HUES64 (cell line): ENCODE measurements at regions not wholly inside any gene's neighbourhood (a gene's known extent, or its start where the extent isn't known, plus 50 kb on each side); places are given as distances from the start of the nearest gene placed in this dataset.

ENCODE experiments used
- H3K27ac ChIP-seq: 2 replicates; pipeline ENCODE4 v1.7.0; 2013; ENCODE audit warnings: low read depth, low read length, inconsistent platforms
- H3K27me3 ChIP-seq: 2 replicates; pipeline ENCODE4 v1.6.1; 2013; ENCODE audit warnings: mild to moderate bottlenecking, low read length; ENCODE audit not compliant: insufficient read depth
- H3K36me3 ChIP-seq: 2 replicates; pipeline ENCODE4 v1.6.1; 2013; ENCODE audit warnings: mild to moderate bottlenecking, low read length; ENCODE audit not compliant: insufficient read depth
- H3K4me1 ChIP-seq: 2 replicates; pipeline ENCODE4 v1.6.1; 2013; ENCODE audit warnings: mild to moderate bottlenecking, low read length, moderate library complexity; ENCODE audit not compliant: insufficient read depth
- H3K4me3 ChIP-seq: 2 replicates; pipeline ENCODE4 v1.5.1; 2013; ENCODE audit warnings: mild to moderate bottlenecking, low read length, moderate library complexity
- H3K9ac ChIP-seq: 2 replicates; pipeline ENCODE4 v1.6.1; 2013; ENCODE audit warnings: mild to moderate bottlenecking, low read depth, low read length
- H3K9me3 ChIP-seq: 2 replicates; pipeline ENCODE4 v1.6.1; 2013; ENCODE audit warnings: low read depth, low read length; ENCODE audit not compliant: insufficient read depth
- WGBS: fragments of 150-250, 120-280 bp; methylation state at CpG from one replicate; pipeline ENCODE4 v1.1.7; 2013; ENCODE audit warnings: missing lambda C conversion rate; 5-methylcytosine and 5-hydroxymethylcytosine counted together

GRCh38 chr18:22325396-22325795, 92.3 kb downstream of the CTAGE1 start:
- peaks cover 68% of the 10 kb centered on the region for H3K27me3 ChIP-seq

DNA sequence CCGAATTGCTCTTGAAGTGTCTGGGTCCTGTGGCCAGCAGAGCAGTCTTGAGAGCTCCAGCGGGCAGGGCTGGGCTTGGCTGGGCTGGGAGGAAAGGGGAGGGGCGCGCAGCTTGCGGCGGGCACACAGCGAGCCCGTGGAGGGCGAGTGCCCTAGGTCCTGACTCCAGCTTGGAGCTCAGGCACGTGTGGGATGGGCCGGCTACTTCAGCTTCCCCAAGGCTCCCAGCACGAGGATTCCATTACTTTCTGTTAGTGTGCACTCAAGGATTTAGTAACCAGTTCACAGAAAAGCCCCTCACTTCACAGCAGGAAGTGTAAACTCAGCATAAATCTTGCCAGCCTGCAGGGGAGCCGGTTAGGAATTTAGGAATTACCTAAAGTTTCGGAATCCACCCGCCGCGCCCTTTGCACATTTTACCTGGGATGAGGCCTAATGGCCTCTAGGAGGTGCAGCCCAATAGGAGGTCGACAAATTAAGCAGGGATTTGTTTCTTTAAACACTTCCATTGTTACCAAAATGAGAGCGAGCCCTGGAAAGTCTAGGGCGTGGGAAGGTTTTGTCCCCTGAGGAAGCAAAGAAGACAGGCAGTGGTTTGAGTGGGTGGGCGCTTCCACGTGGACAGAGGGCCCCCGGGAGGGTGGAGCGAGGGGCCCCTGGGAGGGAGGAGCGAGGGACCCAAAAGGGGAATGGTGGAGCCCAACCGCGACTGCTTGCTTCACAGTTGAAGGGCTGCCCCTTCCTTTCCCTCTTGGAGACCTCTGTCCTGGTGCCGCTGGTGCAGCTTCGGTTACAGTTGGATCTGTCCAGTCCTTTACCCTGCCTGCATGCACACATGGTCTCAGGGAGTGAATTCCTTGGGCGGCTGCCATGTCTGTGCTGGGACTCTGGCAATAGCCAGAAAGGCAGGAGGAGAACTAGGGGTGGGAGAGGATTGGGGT, 93.3 kb downstream of the CTAGE1 start:
- no peaks in the 10 kb centered on the region for H3K9me3 ChIP-seq
- peak overlapping the region; percentile 27; the same call in 1 of the 2 replicates for H3K9ac ChIP-seq
- H3K4me1 ChIP-seq = peaks cover 12% of the 10 kb centered on the region; the same call in 1 of the 2 replicates
- peak overlapping the region; percentile 52 for H3K4me3 ChIP-seq
- no peak overlapping the region; the same call in 1 of the 2 replicates for H3K27ac ChIP-seq
- H3K36me3 ChIP-seq = no peaks in the 10 kb centered on the region
- H3K27me3 ChIP-seq = peaks cover 58% of the 10 kb centered on the region
- WGBS = 11% methylated on average over 30 of the region's 30 CpGs

More at GRCh38 chr18:22325396-22325795, 92.3 kb downstream of the CTAGE1 start:
- Histone ChIP-seq H3K36me3 (no peaks in the 10 kb centered on the region), H3K4me3 (no peak overlapping the region), H3K9ac (no peak overlapping the region), H3K27ac (no peak overlapping the region), H3K9me3 (no peaks in the 10 kb centered on the region), H3K4me1 (peaks cover 17% of the 10 kb centered on the region)
- 85% methylated on average over 8 of the region's 8 CpGs for WGBS

DNA sequence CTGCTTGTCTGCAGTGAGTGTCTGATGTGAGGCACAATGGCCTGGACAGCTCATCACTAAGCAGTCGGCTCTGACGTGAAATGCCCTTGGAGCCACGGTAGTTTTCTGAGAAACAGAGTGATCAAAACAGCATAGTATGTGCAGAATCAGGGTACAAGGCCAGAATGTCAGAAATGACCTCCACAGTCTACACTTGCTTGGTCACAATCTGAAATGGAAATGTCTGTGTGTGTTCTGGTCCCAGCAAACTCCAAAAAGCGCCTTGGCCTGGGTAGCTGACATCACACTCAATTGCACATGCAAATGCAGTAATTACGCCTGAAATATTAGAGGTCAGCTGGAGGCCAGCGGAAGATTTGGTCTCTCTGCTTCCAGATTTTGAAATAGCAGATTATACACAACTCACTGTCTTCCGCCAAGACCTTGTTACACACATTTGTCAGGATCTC, 95.4 kb downstream of the CTAGE1 start:
- no peaks in the 10 kb centered on the region for H3K36me3 ChIP-seq
- peaks cover 12% of the 10 kb centered on the region; the same call in 1 of the 2 replicates for H3K4me1 ChIP-seq
- no peak overlapping the region for H3K4me3 ChIP-seq
- WGBS = 92% methylated on average over 7 of the region's 7 CpGs
- H3K27me3 ChIP-seq = peaks cover 36% of the 10 kb centered on the region
- no peak overlapping the region for H3K9ac ChIP-seq
- H3K9me3 ChIP-seq = no peaks in the 10 kb centered on the region
- no peak overlapping the region for H3K27ac ChIP-seq

GRCh38 chr18:22320771-22321170, 96.9 kb downstream of the CTAGE1 start:
- WGBS = 95% methylated on average over 3 of the region's 3 CpGs

DNA sequence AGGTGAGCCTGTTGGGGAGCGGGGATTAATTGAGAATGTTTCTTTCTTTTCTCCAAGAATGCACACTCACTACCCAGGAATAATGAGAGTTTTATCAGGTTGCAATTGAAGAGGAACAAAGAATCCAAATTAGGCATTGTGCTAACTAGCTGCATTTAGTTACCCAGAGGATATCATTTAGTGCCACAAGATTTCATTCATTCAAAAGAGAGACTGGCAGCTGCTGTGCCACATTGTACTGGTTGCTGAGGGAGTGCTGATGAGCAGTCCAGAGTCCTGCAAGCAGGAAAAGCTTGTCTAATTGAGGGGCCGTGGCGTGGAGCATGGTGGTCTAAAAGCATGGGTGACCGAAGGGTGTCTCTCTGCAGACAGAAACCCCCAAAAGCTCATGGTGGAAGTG, 97.6 kb downstream of the CTAGE1 start:
- H3K27ac ChIP-seq = no peak overlapping the region
- no peaks in the 10 kb centered on the region for H3K9me3 ChIP-seq
- no peak overlapping the region for H3K4me3 ChIP-seq
- peaks cover 12% of the 10 kb centered on the region; the same call in 1 of the 2 replicates for H3K4me1 ChIP-seq
- no peak overlapping the region for H3K9ac ChIP-seq
- peaks cover 18% of the 10 kb centered on the region for H3K27me3 ChIP-seq
- H3K36me3 ChIP-seq = no peaks in the 10 kb centered on the region
- 61% methylated on average over 3 of the region's 4 CpGs for WGBS

More at GRCh38 chr18:22320771-22321170, 96.9 kb downstream of the CTAGE1 start:
- Histone ChIP-seq H3K9me3 (no peaks in the 10 kb centered on the region), H3K27me3 (peaks cover 22% of the 10 kb centered on the region), H3K9ac (no peak overlapping the region), H3K36me3 (no peaks in the 10 kb centered on the region), H3K4me1 (peaks cover 12% of the 10 kb centered on the region; the same call in 1 of the 2 replicates), H3K27ac (no peak overlapping the region), H3K4me3 (no peak overlapping the region)

DNA sequence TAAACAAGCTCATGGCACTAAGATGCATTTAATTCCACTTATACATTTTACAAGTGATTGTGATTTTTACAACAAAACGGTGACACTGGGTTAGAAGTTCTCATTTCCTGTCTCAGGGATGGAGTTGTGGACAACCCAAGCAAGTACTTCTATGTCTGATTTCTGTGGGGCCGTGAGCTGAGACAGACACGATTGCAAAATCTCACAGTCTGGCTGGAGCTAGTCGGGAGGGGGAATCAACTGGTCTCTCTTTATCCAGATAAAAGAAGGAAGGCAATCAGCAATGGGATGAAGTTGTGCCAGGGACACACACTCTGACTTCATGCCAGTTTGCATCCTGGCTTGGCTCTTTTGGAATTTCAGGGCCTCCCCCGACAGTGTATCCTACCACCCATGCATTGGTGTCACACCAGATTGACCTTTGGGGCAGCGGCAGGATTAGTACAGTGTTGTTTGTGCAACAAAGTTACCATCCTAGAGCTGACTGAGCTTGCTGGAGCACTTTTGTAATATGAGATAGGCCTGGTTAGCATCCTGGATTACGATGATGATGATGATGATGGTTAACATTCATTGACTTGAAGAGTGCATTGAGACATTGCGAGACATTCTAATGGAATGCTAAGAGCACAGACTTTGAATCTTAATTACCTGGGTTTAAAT, 98.8 kb downstream of the CTAGE1 start:
- Histone ChIP-seq H3K4me3 (no peak overlapping the region), H3K9me3 (no peaks in the 10 kb centered on the region), H3K4me1 (peaks cover 1% of the 10 kb centered on the region; the same call in 1 of the 2 replicates), H3K27me3 (peaks cover 7% of the 10 kb centered on the region; the same call in 1 of the 2 replicates), H3K36me3 (no peaks in the 10 kb centered on the region), H3K9ac (no peak overlapping the region), H3K27ac (no peak overlapping the region)
- WGBS = 93% methylated on average over 8 of the region's 8 CpGs

DNA sequence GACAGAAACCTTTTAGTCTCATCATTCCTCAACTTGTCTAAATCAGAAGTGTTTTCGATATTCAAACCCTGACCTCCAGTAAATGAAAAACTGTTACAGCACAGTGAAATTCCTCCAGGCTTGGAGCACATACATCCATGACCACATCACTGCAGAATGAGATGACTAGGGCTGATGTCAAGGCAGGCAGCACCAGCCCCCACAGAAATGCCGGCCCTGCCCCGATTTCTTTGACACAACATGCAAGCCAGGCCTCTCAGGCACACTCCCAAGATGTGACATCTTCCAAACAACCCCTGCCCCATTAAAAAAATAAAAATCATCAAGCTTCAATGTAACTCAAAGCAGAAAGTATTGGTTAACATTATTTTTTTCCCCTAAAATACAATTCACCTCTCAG, 103.3 kb downstream of the CTAGE1 start:
- Histone ChIP-seq H3K9ac (no peak overlapping the region), H3K27me3 (no peaks in the 10 kb centered on the region), H3K27ac (no peak overlapping the region), H3K4me1 (no peaks in the 10 kb centered on the region), H3K9me3 (no peaks in the 10 kb centered on the region), H3K4me3 (no peak overlapping the region), H3K36me3 (no peaks in the 10 kb centered on the region)
- 94% methylated on average over 3 of the region's 3 CpGs for WGBS

GRCh38 chr18:22314001-22314400, 103.7 kb downstream of the CTAGE1 start:
- H3K27me3 ChIP-seq = no peaks in the 10 kb centered on the region
- H3K4me1 ChIP-seq = no peaks in the 10 kb centered on the region
- no peak overlapping the region for H3K4me3 ChIP-seq
- no peaks in the 10 kb centered on the region for H3K36me3 ChIP-seq
- no peak overlapping the region for H3K9ac ChIP-seq
- WGBS = 83% methylated on average over 6 of the region's 6 CpGs
- H3K9me3 ChIP-seq = no peaks in the 10 kb centered on the region
- no peak overlapping the region for H3K27ac ChIP-seq

GRCh38 chr18:22311301-22311700, 106.4 kb downstream of the CTAGE1 start:
- Histone ChIP-seq H3K27me3 (no peaks in the 10 kb centered on the region), H3K36me3 (no peaks in the 10 kb centered on the region), H3K4me3 (no peak overlapping the region), H3K4me1 (no peaks in the 10 kb centered on the region), H3K9me3 (no peaks in the 10 kb centered on the region), H3K9ac (no peak overlapping the region), H3K27ac (no peak overlapping the region)
- WGBS = 91% methylated on average over 3 of the region's 5 CpGs

DNA sequence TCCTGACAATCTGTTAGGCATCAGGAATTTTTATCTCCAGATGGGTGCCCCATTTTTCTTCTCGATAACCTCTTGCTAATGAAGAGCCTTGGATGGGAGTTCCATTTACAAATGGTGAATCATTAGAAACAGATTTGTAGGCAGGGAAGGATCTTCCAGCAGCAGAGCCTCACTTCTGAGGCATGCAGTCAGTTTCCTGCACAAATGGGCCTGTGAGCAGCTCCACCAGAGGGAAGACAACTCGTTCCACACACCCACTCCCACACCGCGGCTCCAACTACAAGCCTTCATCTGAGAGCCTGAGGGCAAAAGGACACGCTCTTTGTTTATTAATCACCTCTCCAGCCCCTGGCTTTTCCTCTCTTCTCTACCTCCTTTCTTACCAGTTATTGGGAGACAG, 108.5 kb downstream of the CTAGE1 start:
- H3K4me1 ChIP-seq = no peaks in the 10 kb centered on the region
- no peaks in the 10 kb centered on the region for H3K9me3 ChIP-seq
- H3K36me3 ChIP-seq = no peaks in the 10 kb centered on the region
- H3K9ac ChIP-seq = no peak overlapping the region
- no peak overlapping the region for H3K4me3 ChIP-seq
- WGBS = 91% methylated on average over 5 of the region's 5 CpGs
- H3K27me3 ChIP-seq = no peaks in the 10 kb centered on the region
- H3K27ac ChIP-seq = no peak overlapping the region

GRCh38 chr18:22307528-22307927, 110.2 kb downstream of the CTAGE1 start:
- H3K4me3 ChIP-seq = no peak overlapping the region
- no peak overlapping the region for H3K27ac ChIP-seq
- H3K4me1 ChIP-seq = no peaks in the 10 kb centered on the region
- WGBS = 92% methylated on average over 2 of the region's 2 CpGs
- H3K27me3 ChIP-seq = no peaks in the 10 kb centered on the region
- H3K9me3 ChIP-seq = no peaks in the 10 kb centered on the region
- H3K9ac ChIP-seq = no peak overlapping the region
- no peaks in the 10 kb centered on the region for H3K36me3 ChIP-seq
